ENCODE measurements at regions not wholly inside any gene's neighbourhood (a gene's known extent, or its start where the extent isn't known, plus 50 kb on each side); places are given as distances from the start of the nearest gene placed in this dataset.

GRCh38 chr2:8149985-8150539 lies 531.8 kb upstream of the ID2 start:
- no peak for TF ChIP-seq TAF1 (IDR thresholded peaks at IDR 0.05; ENCODE audit: low read depth)
- TF ChIP-seq ZBTB7A (IDR thresholded peaks at IDR 0.05; ENCODE audit: low read depth), result no peak
- no peak for TF ChIP-seq CREB1 (IDR thresholded peaks at IDR 0.05; ENCODE audit: low read depth)
- TF ChIP-seq, protein P1, sequence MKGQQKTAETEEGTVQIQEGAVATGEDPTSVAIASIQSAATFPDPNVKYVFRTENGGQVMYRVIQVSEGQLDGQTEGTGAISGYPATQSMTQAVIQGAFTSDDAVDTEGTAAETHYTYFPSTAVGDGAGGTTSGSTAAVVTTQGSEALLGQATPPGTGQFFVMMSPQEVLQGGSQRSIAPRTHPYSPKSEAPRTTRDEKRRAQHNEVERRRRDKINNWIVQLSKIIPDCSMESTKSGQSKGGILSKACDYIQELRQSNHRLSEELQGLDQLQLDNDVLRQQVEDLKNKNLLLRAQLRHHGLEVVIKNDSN (IDR thresholded peaks at IDR 0.05), result no peak
- TF ChIP-seq, protein P2, sequence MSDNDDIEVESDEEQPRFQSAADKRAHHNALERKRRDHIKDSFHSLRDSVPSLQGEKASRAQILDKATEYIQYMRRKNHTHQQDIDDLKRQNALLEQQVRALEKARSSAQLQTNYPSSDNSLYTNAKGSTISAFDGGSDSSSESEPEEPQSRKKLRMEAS (IDR thresholded peaks at IDR 0.05), result no peak

DNA sequence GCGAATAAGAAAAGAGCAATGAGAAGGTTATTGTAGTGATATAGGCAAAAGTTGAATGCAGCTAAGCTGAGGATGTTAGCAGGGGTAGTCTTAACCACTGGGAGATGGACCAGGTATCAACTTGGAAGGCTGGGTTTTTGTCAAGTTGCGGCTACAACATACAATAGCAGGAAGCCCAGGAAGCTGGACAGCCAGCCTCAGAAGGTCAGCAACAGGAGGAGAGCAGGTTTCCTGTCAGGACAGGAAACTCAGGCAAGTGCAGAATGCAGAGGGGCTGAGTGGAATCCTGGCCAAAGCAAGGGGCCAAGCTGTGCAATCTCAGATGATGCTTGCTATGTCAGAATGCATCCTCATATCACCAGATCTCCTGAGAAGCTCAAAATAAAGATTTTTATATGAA lies 530.0 kb upstream of the ID2 start:
- TF ChIP-seq TEAD4 (IDR thresholded peaks at IDR 0.05), result no peak
- no peak for TF ChIP-seq EGR1 (IDR thresholded peaks at IDR 0.05)
- TF ChIP-seq ZBTB7A (IDR thresholded peaks at IDR 0.05; ENCODE audit: low read depth), result no peak
- TF ChIP-seq CREB1 (IDR thresholded peaks at IDR 0.05; ENCODE audit: low read depth), result no peak
- no peak for TF ChIP-seq TAF1 (IDR thresholded peaks at IDR 0.05; ENCODE audit: low read depth)
- no peak for TF ChIP-seq RAD21 (IDR thresholded peaks at IDR 0.05; ENCODE audit: low read depth)
- no peak for TF ChIP-seq CEBPB (IDR thresholded peaks at IDR 0.05)
- TF ChIP-seq, protein P1 (IDR thresholded peaks at IDR 0.05), result no peak
- TF ChIP-seq EP300 (IDR thresholded peaks at IDR 0.05; ENCODE audit: borderline replicate concordance), result no peak
- TF ChIP-seq, protein P2 (IDR thresholded peaks at IDR 0.05), result no peak
- TF ChIP-seq NFIC (IDR thresholded peaks at IDR 0.05), result no peak
- TF ChIP-seq, protein P3, sequence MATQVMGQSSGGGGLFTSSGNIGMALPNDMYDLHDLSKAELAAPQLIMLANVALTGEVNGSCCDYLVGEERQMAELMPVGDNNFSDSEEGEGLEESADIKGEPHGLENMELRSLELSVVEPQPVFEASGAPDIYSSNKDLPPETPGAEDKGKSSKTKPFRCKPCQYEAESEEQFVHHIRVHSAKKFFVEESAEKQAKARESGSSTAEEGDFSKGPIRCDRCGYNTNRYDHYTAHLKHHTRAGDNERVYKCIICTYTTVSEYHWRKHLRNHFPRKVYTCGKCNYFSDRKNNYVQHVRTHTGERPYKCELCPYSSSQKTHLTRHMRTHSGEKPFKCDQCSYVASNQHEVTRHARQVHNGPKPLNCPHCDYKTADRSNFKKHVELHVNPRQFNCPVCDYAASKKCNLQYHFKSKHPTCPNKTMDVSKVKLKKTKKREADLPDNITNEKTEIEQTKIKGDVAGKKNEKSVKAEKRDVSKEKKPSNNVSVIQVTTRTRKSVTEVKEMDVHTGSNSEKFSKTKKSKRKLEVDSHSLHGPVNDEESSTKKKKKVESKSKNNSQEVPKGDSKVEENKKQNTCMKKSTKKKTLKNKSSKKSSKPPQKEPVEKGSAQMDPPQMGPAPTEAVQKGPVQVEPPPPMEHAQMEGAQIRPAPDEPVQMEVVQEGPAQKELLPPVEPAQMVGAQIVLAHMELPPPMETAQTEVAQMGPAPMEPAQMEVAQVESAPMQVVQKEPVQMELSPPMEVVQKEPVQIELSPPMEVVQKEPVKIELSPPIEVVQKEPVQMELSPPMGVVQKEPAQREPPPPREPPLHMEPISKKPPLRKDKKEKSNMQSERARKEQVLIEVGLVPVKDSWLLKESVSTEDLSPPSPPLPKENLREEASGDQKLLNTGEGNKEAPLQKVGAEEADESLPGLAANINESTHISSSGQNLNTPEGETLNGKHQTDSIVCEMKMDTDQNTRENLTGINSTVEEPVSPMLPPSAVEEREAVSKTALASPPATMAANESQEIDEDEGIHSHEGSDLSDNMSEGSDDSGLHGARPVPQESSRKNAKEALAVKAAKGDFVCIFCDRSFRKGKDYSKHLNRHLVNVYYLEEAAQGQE (IDR thresholded peaks at IDR 0.05; ENCODE audit: low read depth), result no peak
- TF ChIP-seq TCF12 (IDR thresholded peaks at IDR 0.05; ENCODE audit: low read depth), result no peak
- TF ChIP-seq FOXM1 (IDR thresholded peaks at IDR 0.05; ENCODE audit: borderline replicate concordance, low read depth), result no peak
- no peak for TF ChIP-seq YY1 (IDR thresholded peaks at IDR 0.05; ENCODE audit: low read depth)

- TF ChIP-seq TCF12 (IDR thresholded peaks at IDR 0.05; ENCODE audit: low read depth) (no peak), NFIC (IDR thresholded peaks at IDR 0.05) (no peak), EGR1 (IDR thresholded peaks at IDR 0.05) (no peak), ZBTB7A (IDR thresholded peaks at IDR 0.05; ENCODE audit: low read depth) (no peak), YY1 (IDR thresholded peaks at IDR 0.05; ENCODE audit: low read depth) (no peak)
- TF ChIP-seq, protein P2 (IDR thresholded peaks at IDR 0.05), result no peak
- TF ChIP-seq, protein P1 (IDR thresholded peaks at IDR 0.05), result no peak
Observed at GRCh38 chr2:8152392-8153257, 529.2 kb upstream of the ID2 start.

- TF ChIP-seq, protein P1 (IDR thresholded peaks at IDR 0.05), result no peak
- TF ChIP-seq, protein P2 (IDR thresholded peaks at IDR 0.05), result no peak
- TF ChIP-seq EGR1 (IDR thresholded peaks at IDR 0.05) (no peak), YY1 (IDR thresholded peaks at IDR 0.05; ENCODE audit: low read depth) (no peak), FOXM1 (IDR thresholded peaks at IDR 0.05; ENCODE audit: borderline replicate concordance, low read depth) (no peak), TEAD4 (IDR thresholded peaks at IDR 0.05) (no peak), NFIC (IDR thresholded peaks at IDR 0.05) (no peak), RAD21 (IDR thresholded peaks at IDR 0.05; ENCODE audit: low read depth) (no peak), CEBPB (IDR thresholded peaks at IDR 0.05) (no peak), ZBTB7A (IDR thresholded peaks at IDR 0.05; ENCODE audit: low read depth) (no peak), TCF12 (IDR thresholded peaks at IDR 0.05; ENCODE audit: low read depth) (no peak)
Observed at GRCh38 chr2:8153258-8153718, 528.6 kb upstream of the ID2 start.

DNA sequence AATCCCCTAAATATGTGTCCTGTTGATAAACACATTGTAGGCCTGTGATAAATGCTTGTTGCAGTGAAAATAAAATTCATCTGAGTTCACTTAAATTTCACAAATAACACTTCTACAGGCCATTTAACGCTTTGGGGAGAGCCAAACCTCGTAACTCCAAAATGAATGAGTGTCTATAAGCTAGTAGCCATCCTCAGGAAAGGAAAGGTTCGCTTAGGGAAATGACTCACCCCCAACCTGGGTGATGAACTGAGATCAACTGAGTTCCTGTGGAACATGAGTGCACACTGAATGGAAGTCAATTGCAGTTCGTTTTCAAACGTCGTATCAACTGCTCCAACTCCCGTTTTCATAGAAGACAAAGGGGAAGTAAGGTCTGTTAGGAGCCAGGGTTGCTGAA lies 527.6 kb upstream of the ID2 start:
- TF ChIP-seq CEBPB (IDR thresholded peaks at IDR 0.05), result no peak
- TF ChIP-seq, protein P1 (IDR thresholded peaks at IDR 0.05), result no peak
- no peak for TF ChIP-seq NFIC (IDR thresholded peaks at IDR 0.05)

DNA sequence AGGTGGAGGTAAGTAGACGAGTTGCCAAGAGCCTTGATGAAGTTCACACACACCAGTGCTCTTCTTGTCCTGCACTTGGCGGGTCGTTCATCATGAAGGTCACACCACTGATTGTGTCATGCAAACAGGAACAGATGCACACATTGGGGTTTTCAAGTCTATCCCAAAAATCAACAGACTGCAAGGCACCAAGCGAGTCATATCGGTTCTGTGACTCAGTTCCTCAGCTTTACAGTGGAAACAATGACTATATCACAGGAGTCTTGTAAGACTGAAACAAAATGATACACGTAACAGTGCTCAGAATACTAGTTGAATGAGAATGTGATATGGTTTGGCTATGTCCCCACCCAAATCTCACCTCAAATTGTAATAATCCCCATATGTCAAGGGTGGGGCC lies 526.9 kb upstream of the ID2 start:
- no peak for TF ChIP-seq TAF1 (IDR thresholded peaks at IDR 0.05; ENCODE audit: low read depth)
- no peak for TF ChIP-seq EGR1 (IDR thresholded peaks at IDR 0.05)
- no peak for TF ChIP-seq CREB1 (IDR thresholded peaks at IDR 0.05; ENCODE audit: low read depth)
- TF ChIP-seq, protein P1 (IDR thresholded peaks at IDR 0.05), result no peak
- TF ChIP-seq, protein P2 (IDR thresholded peaks at IDR 0.05), result no peak
- no peak for TF ChIP-seq NFIC (IDR thresholded peaks at IDR 0.05)
- no peak for TF ChIP-seq ZBTB7A (IDR thresholded peaks at IDR 0.05; ENCODE audit: low read depth)
